ENCODE measurements at regions not wholly inside any gene's neighbourhood (a gene's known extent, or its start where the extent isn't known, plus 50 kb on each side); places are given as distances from the start of the nearest gene placed in this dataset.

GRCh38 chr7:27375958-27376357, 133.4 kb downstream of the EVX1 start:
- Histone ChIP-seq H3K4me2 (ENCODE audit: low read depth, low read length) (no peak overlapping the region), H3K9me3 (replicated peaks; ENCODE audit: insufficient read depth, low read length) (no peaks in the 10 kb centered on the region), H3F3A (ENCODE audit: insufficient read depth, low read length) (no peaks in the 10 kb centered on the region), H3K36me3 (replicated peaks; ENCODE audit: insufficient read depth, low read length) (no peaks in the 10 kb centered on the region), H4K20me1 (ENCODE audit: insufficient read depth, low read length) (no peaks in the 10 kb centered on the region), H3K4me1 (ENCODE audit: low read length) (no peaks in the 10 kb centered on the region), H3K9me2 (replicated peaks; ENCODE audit: insufficient read depth, low read length) (no peaks in the 10 kb centered on the region), H3K9ac (ENCODE audit: low read length) (no peak overlapping the region), H2AFZ (ENCODE audit: low read length) (no peak overlapping the region), H3K79me2 (ENCODE audit: low read length) (no peaks in the 10 kb centered on the region), H3K4me3 (ENCODE audit: low read length) (no peak overlapping the region), H3K27ac (ENCODE audit: low read length) (no peak overlapping the region), H3K27me3 (replicated peaks; ENCODE audit: insufficient read depth, low read length) (no peaks in the 10 kb centered on the region)
- TF ChIP-seq EZH2 (optimal IDR thresholded peaks at IDR 0.05; ENCODE audit: low read depth, low read length), result no peak
- TF ChIP-seq CTCF (IDR thresholded peaks at IDR 0.05; ENCODE audit: low read length), result no peak
- no peak for TF ChIP-seq EZH2phosphoT487 (IDR thresholded peaks at IDR 0.05; ENCODE audit: low read length)
- DNase-seq, result no peak

DNA sequence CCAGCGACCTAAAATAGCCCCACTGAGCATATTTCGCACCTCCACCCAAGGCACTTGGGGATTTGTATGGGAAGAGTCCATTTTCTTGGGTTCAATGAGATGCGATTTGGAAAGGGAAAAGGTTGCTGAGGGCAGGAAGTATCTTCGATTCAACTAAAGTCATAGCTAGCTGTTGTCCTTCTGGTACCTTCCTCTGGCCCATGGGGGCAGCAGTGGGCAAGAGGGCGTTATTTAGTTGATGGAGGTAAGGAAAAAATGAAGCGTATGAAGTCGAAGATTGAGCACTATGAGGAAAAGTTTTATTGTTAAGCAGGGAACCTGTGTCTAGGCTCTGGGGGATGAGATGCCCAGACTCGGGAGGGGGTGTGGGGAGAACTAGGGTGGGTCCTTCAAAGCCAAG, 135.4 kb downstream of the EVX1 start:
- H3K4me3 ChIP-seq (ENCODE audit: low read length), result no peak overlapping the region
- no peaks in the 10 kb centered on the region for H3K9me3 ChIP-seq (replicated peaks; ENCODE audit: insufficient read depth, low read length)
- no peak overlapping the region for H2AFZ ChIP-seq (ENCODE audit: low read length)
- no peaks in the 10 kb centered on the region for H3K4me1 ChIP-seq (ENCODE audit: low read length)
- DNase-seq, result no peak
- H3K27me3 ChIP-seq (replicated peaks; ENCODE audit: insufficient read depth, low read length), result no peaks in the 10 kb centered on the region
- H3K9me2 ChIP-seq (replicated peaks; ENCODE audit: insufficient read depth, low read length), result no peaks in the 10 kb centered on the region
- no peaks in the 10 kb centered on the region for H3F3A ChIP-seq (ENCODE audit: insufficient read depth, low read length)
- H3K9ac ChIP-seq (ENCODE audit: low read length), result no peak overlapping the region
- no peak overlapping the region for H3K27ac ChIP-seq (ENCODE audit: low read length)
- no peaks in the 10 kb centered on the region for H3K79me2 ChIP-seq (ENCODE audit: low read length)
- H3K4me2 ChIP-seq (ENCODE audit: low read depth, low read length), result no peak overlapping the region
- no peak for TF ChIP-seq EZH2phosphoT487 (IDR thresholded peaks at IDR 0.05; ENCODE audit: low read length)
- no peak for TF ChIP-seq EZH2 (optimal IDR thresholded peaks at IDR 0.05; ENCODE audit: low read depth, low read length)
- H4K20me1 ChIP-seq (ENCODE audit: insufficient read depth, low read length), result no peaks in the 10 kb centered on the region
- no peaks in the 10 kb centered on the region for H3K36me3 ChIP-seq (replicated peaks; ENCODE audit: insufficient read depth, low read length)

GRCh38 chr7:27382307-27382706, 139.7 kb downstream of the EVX1 start:
- no peaks in the 10 kb centered on the region for H4K20me1 ChIP-seq (ENCODE audit: insufficient read depth, low read length)
- no peak overlapping the region for H3K4me2 ChIP-seq (ENCODE audit: low read depth, low read length)
- DNase-seq, result no peak
- H3F3A ChIP-seq (ENCODE audit: insufficient read depth, low read length), result no peaks in the 10 kb centered on the region
- H3K9me3 ChIP-seq (replicated peaks; ENCODE audit: insufficient read depth, low read length), result no peaks in the 10 kb centered on the region
- H3K4me1 ChIP-seq (ENCODE audit: low read length), result no peaks in the 10 kb centered on the region
- H3K36me3 ChIP-seq (replicated peaks; ENCODE audit: insufficient read depth, low read length), result no peaks in the 10 kb centered on the region
- no peaks in the 10 kb centered on the region for H3K27me3 ChIP-seq (replicated peaks; ENCODE audit: insufficient read depth, low read length)
- no peaks in the 10 kb centered on the region for H3K9me2 ChIP-seq (replicated peaks; ENCODE audit: insufficient read depth, low read length)
- no peak overlapping the region for H3K4me3 ChIP-seq (ENCODE audit: low read length)
- H3K27ac ChIP-seq (ENCODE audit: low read length), result no peak overlapping the region
- no peaks in the 10 kb centered on the region for H3K79me2 ChIP-seq (ENCODE audit: low read length)
- TF ChIP-seq EZH2phosphoT487 (IDR thresholded peaks at IDR 0.05; ENCODE audit: low read length) (no peak), EZH2 (optimal IDR thresholded peaks at IDR 0.05; ENCODE audit: low read depth, low read length) (no peak), CTCF (IDR thresholded peaks at IDR 0.05; ENCODE audit: low read length) (no peak)
- no peak overlapping the region for H2AFZ ChIP-seq (ENCODE audit: low read length)
- H3K9ac ChIP-seq (ENCODE audit: low read length), result no peak overlapping the region

DNA sequence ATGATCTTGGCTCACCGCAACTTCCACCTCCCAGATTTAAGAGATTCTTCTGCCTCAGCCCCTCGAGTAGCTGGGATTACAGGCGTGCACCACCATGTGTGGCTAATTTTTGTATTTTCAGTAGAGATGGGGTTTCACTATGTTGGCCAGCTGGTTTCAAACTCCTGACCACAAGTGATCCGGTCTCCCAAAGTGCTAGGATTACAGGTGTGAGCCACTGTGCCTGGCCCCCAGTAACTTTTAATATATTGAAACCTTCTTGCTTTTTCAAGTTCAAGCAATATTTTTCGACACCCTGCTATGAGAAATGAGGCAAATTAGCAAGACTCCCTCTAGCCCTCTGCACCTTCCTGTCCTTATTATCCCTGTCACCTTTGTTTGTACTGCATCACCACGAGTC, 144.0 kb downstream of the EVX1 start:
- H3K36me3 ChIP-seq (replicated peaks; ENCODE audit: insufficient read depth, low read length), result no peaks in the 10 kb centered on the region
- H3K4me1 ChIP-seq (ENCODE audit: low read length), result no peaks in the 10 kb centered on the region
- no peaks in the 10 kb centered on the region for H3F3A ChIP-seq (ENCODE audit: insufficient read depth, low read length)
- H3K9me2 ChIP-seq (replicated peaks; ENCODE audit: insufficient read depth, low read length), result no peaks in the 10 kb centered on the region
- no peak overlapping the region for H3K27ac ChIP-seq (ENCODE audit: low read length)
- H3K27me3 ChIP-seq (replicated peaks; ENCODE audit: insufficient read depth, low read length), result no peaks in the 10 kb centered on the region
- H4K20me1 ChIP-seq (ENCODE audit: insufficient read depth, low read length), result no peaks in the 10 kb centered on the region
- H3K4me2 ChIP-seq (ENCODE audit: low read depth, low read length), result no peak overlapping the region
- no peak overlapping the region for H3K9ac ChIP-seq (ENCODE audit: low read length)
- H3K4me3 ChIP-seq (ENCODE audit: low read length), result no peak overlapping the region
- no peaks in the 10 kb centered on the region for H3K9me3 ChIP-seq (replicated peaks; ENCODE audit: insufficient read depth, low read length)
- no peaks in the 10 kb centered on the region for H3K79me2 ChIP-seq (ENCODE audit: low read length)
- no peak for TF ChIP-seq EZH2 (optimal IDR thresholded peaks at IDR 0.05; ENCODE audit: low read depth, low read length)
- no peak for TF ChIP-seq EZH2phosphoT487 (IDR thresholded peaks at IDR 0.05; ENCODE audit: low read length)
- TF ChIP-seq CTCF (IDR thresholded peaks at IDR 0.05; ENCODE audit: low read length), result no peak
- no peak overlapping the region for H2AFZ ChIP-seq (ENCODE audit: low read length)
- peak; percentile 52 for DNase-seq

Data from MM.1S (cell line).